A549 (cell line): ENCODE measurements at regions not wholly inside any gene's neighbourhood (a gene's known extent, or its start where the extent isn't known, plus 50 kb on each side); places are given as distances from the start of the nearest gene placed in this dataset.
"Not testable (repeated sequence)": the region's sequence is repeated elsewhere in the genome, so short reads cannot be mapped to it uniquely, and the experiment has no call there.

Experiments used
- ATAC-seq, 2 experiments: fragments of 200-7000 bp in 1 of 2; fragments of >200 bp in 1 of 2; cut with Nextera tagmentation in 1 of 2; cut with Tn5 transposase in 1 of 2; 3 replicates each; pipeline versions ENCODE4 v1.8.0 to v1.9.1; 2018 to 2020; ENCODE audit warnings: mild to moderate bottlenecking in 1 of 2, moderate library complexity in 1 of 2
- CTCF ChIA-PET: fragments of 300-600 bp; sonication (Branson Sonifier 250); formaldehyde crosslinking; extraction: SDS; loops from one replicate; lab custom pipeline; 2021; ENCODE audit warnings: antibody characterized with exemption, inconsistent platforms; lab: Yijun Ruan, JAX
- POLR2A ChIA-PET: fragments of 350-600 bp; formaldehyde crosslinking; extraction: SDS; loops from one replicate; lab custom pipeline; 2021; ENCODE audit warnings: antibody characterized with exemption, inconsistent platforms; lab: Yijun Ruan, JAX
- DNase-seq, 2 experiments: peaks; one replicate each; pipeline versions ENCODE4 v3.0.0 to v3.0.0-alpha.2; 2011 to 2016; ENCODE audit warnings: low read depth in 1 of 2, low spot score in 1 of 2
- FAIRE-seq: peaks from 2 replicates; lab custom pipeline; 2011; peaks lifted over from hg19 to GRCh38; lab: Jason Lieb, UNC
- H3K27ac ChIP-seq, 2 experiments: fragments of >200 bp; sonication (Bioruptor Twin); formaldehyde crosslinking; 3 replicates each; pipeline ENCODE4 v1.5.1; 2016 to 2017
- H3K4me1 ChIP-seq: fragments of >200 bp; sonication (Bioruptor Twin); formaldehyde crosslinking; 3 replicates; pipeline ENCODE4 v1.6.1; 2016
- H3K4me2 ChIP-seq: fragments of >200 bp; sonication (Bioruptor Twin); formaldehyde crosslinking; 3 replicates; pipeline ENCODE4 v1.6.1; 2016
- H3K4me3 ChIP-seq: fragments of >200 bp; sonication (Bioruptor Twin); formaldehyde crosslinking; 3 replicates; pipeline ENCODE4 v1.5.1; 2016
- H3K9me3 ChIP-seq: fragments of >200 bp; sonication (Bioruptor Twin); formaldehyde crosslinking; 3 replicates; pipeline ENCODE4 v1.6.1; 2016
- BCL3 ChIP-seq: fragments of >200 bp; sonication (Bioruptor Twin); formaldehyde crosslinking; IDR thresholded peaks from 3 replicates; pipeline ENCODE4 v1.6.1; 2016
- CHD2 ChIP-seq: fragments of 150-350 bp; IDR thresholded peaks from 2 replicates; pipeline ENCODE4 v1.6.1; 2014; ENCODE audit warnings: low read length; ENCODE audit not compliant: partially characterized antibody
- CTCF ChIP-seq: fragments of >200 bp; sonication (Bioruptor Twin); formaldehyde crosslinking; IDR thresholded peaks from 3 replicates; pipeline ENCODE4 v1.5.1; 2016
- E2F6 ChIP-seq: IDR thresholded peaks from 2 replicates; pipeline ENCODE4 v1.6.1; 2012; ENCODE audit warnings: low read depth, borderline replicate concordance
- EHF ChIP-seq: fragments of 250-450 bp; sonication (Bioruptor Pico); IDR thresholded peaks from 2 replicates; pipeline ENCODE4 v1.5.0; 2020; ENCODE audit warnings: mild to moderate bottlenecking
- EP300 ChIP-seq, 2 experiments: fragments of >200 bp; sonication (Bioruptor Twin); formaldehyde crosslinking; IDR thresholded peaks; 2 replicates in 1 of 2; 3 replicates in 1 of 2; pipeline ENCODE4 v1.6.1; 2016 to 2017
- FOSB ChIP-seq: fragments of 250-450 bp; sonication (Bioruptor Pico); IDR thresholded peaks from 2 replicates; pipeline ENCODE4 v1.5.0; 2020; ENCODE audit warnings: mild to moderate bottlenecking, moderate library complexity
- FOSL2 ChIP-seq, 2 experiments: fragments of 450-650 bp in 1 of 2; fragments of >200 bp in 1 of 2; sonication (Bioruptor Twin) in 1 of 2; formaldehyde crosslinking; IDR thresholded peaks; 2 replicates each; pipeline versions ENCODE4 v1.5.0 to v1.6.1; 2016 to 2020; ENCODE audit warnings: mild to moderate bottlenecking in 1 of 2, moderate library complexity in 1 of 2
- HEYL ChIP-seq: fragments of 250-450 bp; sonication (Bioruptor Pico); IDR thresholded peaks from 2 replicates; pipeline ENCODE4 v1.8.0; 2021; ENCODE audit warnings: mild to moderate bottlenecking, moderate library complexity
- HMGXB4 ChIP-seq: fragments of 250-450 bp; sonication (Bioruptor Pico); IDR thresholded peaks from 2 replicates; pipeline ENCODE4 v1.5.0; 2021; ENCODE audit warnings: mild to moderate bottlenecking, moderate library complexity, borderline replicate concordance
- HOXA7 ChIP-seq: fragments of 250-450 bp; sonication (Bioruptor Pico); IDR thresholded peaks from 2 replicates; pipeline ENCODE4 v1.5.0; 2020; ENCODE audit warnings: mild to moderate bottlenecking, moderate library complexity
- NR3C1 ChIP-seq: fragments of >200 bp; sonication (Bioruptor Twin); formaldehyde crosslinking; IDR thresholded peaks from 3 replicates; pipeline ENCODE4 v1.6.1; 2017
- RARB ChIP-seq: fragments of 250-450 bp; sonication (Bioruptor Pico); IDR thresholded peaks from 2 replicates; pipeline ENCODE4 v1.8.0; 2021; ENCODE audit warnings: mild to moderate bottlenecking, moderate library complexity
- RCOR1 ChIP-seq: fragments of 150-350 bp; IDR thresholded peaks from 2 replicates; pipeline ENCODE4 v1.6.1; 2014; ENCODE audit warnings: antibody characterized with exemption, low read length, low read depth
- RFX5 ChIP-seq: fragments of 450-650 bp; IDR thresholded peaks from 2 replicates; pipeline ENCODE4 v1.7.1; 2014; ENCODE audit warnings: antibody characterized with exemption, mild to moderate bottlenecking, moderate library complexity
- SREBF2 ChIP-seq: fragments of 450-650 bp; IDR thresholded peaks from 2 replicates; pipeline ENCODE4 v1.6.1; 2014; ENCODE audit warnings: mild to moderate bottlenecking, moderate library complexity
- TFCP2L1 ChIP-seq: fragments of 250-450 bp; sonication (Bioruptor Pico); IDR thresholded peaks from 2 replicates; pipeline ENCODE4 v1.5.0; 2021; ENCODE audit warnings: mild to moderate bottlenecking
- WGBS: methylation state at CpG from one replicate; pipeline ENCODE4 v1.1.6; 2017; ENCODE audit errors: missing lambda C conversion rate; 5-methylcytosine and 5-hydroxymethylcytosine counted together

- DNase-seq: no peak
- WGBS: 19% methylated on average over 5 of the region's 5 CpGs
- TF ChIP-seq RFX5: no peak
- no peak for TF ChIP-seq CHD2
- no peak for TF ChIP-seq NR3C1
- TF ChIP-seq RCOR1: no peak
- TF ChIP-seq HMGXB4 (CRISPR knock-in tag): no peak
- TF ChIP-seq RARB (CRISPR knock-in tag): no peak
Observed at GRCh38 chr22:26970809-26971394, 313.5 kb downstream of the MIAT start.

GRCh38 chr22:26972286-26972685, 314.9 kb downstream of the MIAT start:
- Histone ChIP-seq H3K9me3 (no peaks in the 10 kb centered on the region), H3K4me1 (no peaks in the 10 kb centered on the region), H3K27ac (no peak overlapping the region), H3K4me3 (no peak overlapping the region), H3K4me2 (no peak overlapping the region)
- TF ChIP-seq BCL3: no peak
- TF ChIP-seq HEYL (CRISPR knock-in tag): no peak
- TF ChIP-seq FOSB (CRISPR knock-in tag): no peak
- no peak for TF ChIP-seq SREBF2
- no peak for TF ChIP-seq CTCF
- no peak for TF ChIP-seq HOXA7
- no peak for TF ChIP-seq EP300 (IDR thresholded peaks at IDR 0.05)
- ChIA-PET POLR2A (no interaction called here), CTCF (interaction anchor here (0.6 to 1.1 kb wide), 2 partner anchors 20 to 434 kb away, joined by 3 read pairs; no protein-coding TSS in a partner anchor)
- FAIRE-seq: no peak
- ATAC-seq: no peak
- WGBS: 73% methylated on average over 6 of the region's 6 CpGs
- DNase-seq: no peak

More at GRCh38 chr22:26970809-26971394, 313.5 kb downstream of the MIAT start:
- no peak overlapping the region for H3K27ac ChIP-seq
- no peak for FAIRE-seq
- no peak overlapping the region for H3K4me2 ChIP-seq
- H3K9me3 ChIP-seq: no peaks in the 10 kb centered on the region
- no peaks in the 10 kb centered on the region for H3K4me1 ChIP-seq
- ChIA-PET POLR2A (no interaction called here), CTCF (interaction anchor here (1.1 kb wide), 1 partner anchor 10 kb away, joined by 3 read pairs; no protein-coding TSS in a partner anchor)
- H3K4me3 ChIP-seq: no peak overlapping the region
- no peak for ATAC-seq

- POLR2A ChIA-PET, FAIRE-seq: not testable (repeated sequence)
Observed at GRCh38 chr22:26972915-26973314, 315.5 kb downstream of the MIAT start.

GRCh38 chr22:26974034-26974433, 316.6 kb downstream of the MIAT start:
- ChIA-PET POLR2A (no interaction called here), CTCF (interaction anchor here (1.1 kb wide), 1 partner anchor 74 kb away, joined by 3 read pairs; no protein-coding TSS in a partner anchor)
- Histone ChIP-seq H3K4me3 (no peak overlapping the region), H3K4me2 (no peak overlapping the region), H3K4me1 (no peaks in the 10 kb centered on the region), H3K27ac (no peak overlapping the region), H3K9me3 (no peaks in the 10 kb centered on the region)
- ATAC-seq: no peak
- 66% methylated on average over 3 of the region's 3 CpGs for WGBS
- no peak for DNase-seq
- TF ChIP-seq BCL3 (no peak), EHF (CRISPR knock-in tag) (no peak), FOSL2 (IDR thresholded peaks at IDR 0.05) (no peak), FOSL2 (CRISPR knock-in tag; IDR thresholded peaks at IDR 0.05) (no peak), E2F6 (no peak), TFCP2L1 (CRISPR knock-in tag) (no peak)
- FAIRE-seq: no peak

More at GRCh38 chr22:26972915-26973314, 315.5 kb downstream of the MIAT start:
- H3K9me3 ChIP-seq, DNase-seq, H3K4me2 ChIP-seq, H3K4me3 ChIP-seq, H3K27ac ChIP-seq, ATAC-seq, H3K4me1 ChIP-seq: not testable (repeated sequence)
- CTCF ChIA-PET: interaction anchor here (0.6 to 0.7 kb wide), 2 partner anchors 11 to 433 kb away, joined by 3 read pairs; no protein-coding TSS in a partner anchor
- 71% methylated on average over 5 of the region's 5 CpGs for WGBS
